ENCODE measurements at regions not wholly inside any gene's neighbourhood (a gene's known extent, or its start where the extent isn't known, plus 50 kb on each side); places are given as distances from the start of the nearest gene placed in this dataset.

- TF ChIP-seq, protein P1, sequence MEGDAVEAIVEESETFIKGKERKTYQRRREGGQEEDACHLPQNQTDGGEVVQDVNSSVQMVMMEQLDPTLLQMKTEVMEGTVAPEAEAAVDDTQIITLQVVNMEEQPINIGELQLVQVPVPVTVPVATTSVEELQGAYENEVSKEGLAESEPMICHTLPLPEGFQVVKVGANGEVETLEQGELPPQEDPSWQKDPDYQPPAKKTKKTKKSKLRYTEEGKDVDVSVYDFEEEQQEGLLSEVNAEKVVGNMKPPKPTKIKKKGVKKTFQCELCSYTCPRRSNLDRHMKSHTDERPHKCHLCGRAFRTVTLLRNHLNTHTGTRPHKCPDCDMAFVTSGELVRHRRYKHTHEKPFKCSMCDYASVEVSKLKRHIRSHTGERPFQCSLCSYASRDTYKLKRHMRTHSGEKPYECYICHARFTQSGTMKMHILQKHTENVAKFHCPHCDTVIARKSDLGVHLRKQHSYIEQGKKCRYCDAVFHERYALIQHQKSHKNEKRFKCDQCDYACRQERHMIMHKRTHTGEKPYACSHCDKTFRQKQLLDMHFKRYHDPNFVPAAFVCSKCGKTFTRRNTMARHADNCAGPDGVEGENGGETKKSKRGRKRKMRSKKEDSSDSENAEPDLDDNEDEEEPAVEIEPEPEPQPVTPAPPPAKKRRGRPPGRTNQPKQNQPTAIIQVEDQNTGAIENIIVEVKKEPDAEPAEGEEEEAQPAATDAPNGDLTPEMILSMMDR (IDR thresholded peaks at IDR 0.05), result no peak
- TF ChIP-seq POLR2A (IDR thresholded peaks at IDR 0.05), result no peak
Observed at GRCh38 chr4:143085659-143086058, 99.1 kb upstream of the USP38 start.

All from breast epithelium (tissue), 3 donors.